ENCODE measurements at regions not wholly inside any gene's neighbourhood (a gene's known extent, or its start where the extent isn't known, plus 50 kb on each side); places are given as distances from the start of the nearest gene placed in this dataset.

GRCh38 chr6:55994531-55994930 is 119.1 kb upstream of the BMP5 start:
- H4K20me1 ChIP-seq (ENCODE audit: insufficient read depth), result no peaks in the 10 kb centered on the region
- no peaks in the 10 kb centered on the region for H3K27me3 ChIP-seq (ENCODE audit: insufficient read depth, low read depth)
- intact Hi-C loops (cut with micrococcal nuclease; ENCODE audit: unreplicated experiment), result loop anchor here (10.0 kb wide), 1 partner anchor 110 kb away; no protein-coding TSS in a partner anchor
- no peak overlapping the region for H3K4me2 ChIP-seq
- H3K9me2 ChIP-seq (ENCODE audit: insufficient read depth), result no peaks in the 10 kb centered on the region
- no peaks in the 10 kb centered on the region for H3K36me3 ChIP-seq (ENCODE audit: low read depth)
- BruUV-seq (replicated peaks), result no TSS peak
- H3K27ac ChIP-seq, result no peak overlapping the region
- no peak overlapping the region for H2AFZ ChIP-seq
- no peaks in the 10 kb centered on the region for H3K79me2 ChIP-seq (ENCODE audit: low read depth)
- peaks cover 4% of the 10 kb centered on the region; the same call in 1 of the 2 replicates for H3K9me3 ChIP-seq (ENCODE audit: insufficient read depth, low read depth)
- H3K4me3 ChIP-seq, result no peak overlapping the region
- ChIA-PET POLR2A (ENCODE audit: unreplicated experiment) (no interaction called here), CTCF (no interaction called here)
- H3F3A ChIP-seq (ENCODE audit: insufficient read depth, low read depth), result no peaks in the 10 kb centered on the region
- no peaks in the 10 kb centered on the region for H3K4me1 ChIP-seq (replicated peaks; ENCODE audit: insufficient read depth)
- DNase-seq, result no peak
- TF ChIP-seq CTCF (conservative IDR thresholded peaks at IDR 0.05), result no peak
- no peak for TF ChIP-seq EZH2 (IDR thresholded peaks at IDR 0.05; ENCODE audit: low read depth)

GRCh38 chr6:55993418-55993817 is 118.0 kb upstream of the BMP5 start:
- Histone ChIP-seq H3K4me1 (replicated peaks; ENCODE audit: insufficient read depth) (no peaks in the 10 kb centered on the region), H3K36me3 (ENCODE audit: low read depth) (no peaks in the 10 kb centered on the region), H2AFZ (no peak overlapping the region), H3K9me2 (ENCODE audit: insufficient read depth) (no peaks in the 10 kb centered on the region), H3K9me3 (ENCODE audit: insufficient read depth, low read depth) (peaks cover 4% of the 10 kb centered on the region; the same call in 1 of the 2 replicates), H3K27me3 (ENCODE audit: insufficient read depth, low read depth) (no peaks in the 10 kb centered on the region), H3F3A (ENCODE audit: insufficient read depth, low read depth) (no peaks in the 10 kb centered on the region), H3K27ac (no peak overlapping the region), H3K79me2 (ENCODE audit: low read depth) (no peaks in the 10 kb centered on the region), H4K20me1 (ENCODE audit: insufficient read depth) (no peaks in the 10 kb centered on the region), H3K4me3 (no peak overlapping the region), H3K4me2 (no peak overlapping the region)
- DNase-seq, result no peak
- no TSS peak for BruUV-seq (replicated peaks)
- POLR2A ChIA-PET (ENCODE audit: unreplicated experiment), result no interaction called here
- CTCF ChIA-PET, result no interaction called here
- TF ChIP-seq CTCF (conservative IDR thresholded peaks at IDR 0.05), result no peak
- no peak for TF ChIP-seq EZH2 (IDR thresholded peaks at IDR 0.05; ENCODE audit: low read depth)
- intact Hi-C loops (cut with micrococcal nuclease; ENCODE audit: unreplicated experiment), result loop anchor here (10.0 kb wide), 1 partner anchor 111 kb away; no protein-coding TSS in a partner anchor

- Histone ChIP-seq H3F3A (ENCODE audit: insufficient read depth, low read depth) (no peaks in the 10 kb centered on the region), H3K9me3 (ENCODE audit: insufficient read depth, low read depth) (peaks cover 4% of the 10 kb centered on the region; the same call in 1 of the 2 replicates), H3K36me3 (ENCODE audit: low read depth) (no peaks in the 10 kb centered on the region), H4K20me1 (ENCODE audit: insufficient read depth) (no peaks in the 10 kb centered on the region), H3K4me1 (replicated peaks; ENCODE audit: insufficient read depth) (no peaks in the 10 kb centered on the region), H3K4me2 (no peak overlapping the region), H3K27me3 (ENCODE audit: insufficient read depth, low read depth) (no peaks in the 10 kb centered on the region), H3K9me2 (ENCODE audit: insufficient read depth) (no peaks in the 10 kb centered on the region), H3K27ac (no peak overlapping the region), H3K4me3 (no peak overlapping the region), H2AFZ (no peak overlapping the region), H3K79me2 (ENCODE audit: low read depth) (no peaks in the 10 kb centered on the region)
- intact Hi-C loops (cut with micrococcal nuclease; ENCODE audit: unreplicated experiment), result loop anchor here (10.0 kb wide), 1 partner anchor 112 kb away; no protein-coding TSS in a partner anchor
- ChIA-PET POLR2A (ENCODE audit: unreplicated experiment) (no interaction called here), CTCF (no interaction called here)
- no TSS peak for BruUV-seq (replicated peaks)
- no peak for DNase-seq
- TF ChIP-seq EZH2 (IDR thresholded peaks at IDR 0.05; ENCODE audit: low read depth), result no peak
- TF ChIP-seq CTCF (conservative IDR thresholded peaks at IDR 0.05), result no peak
Measured at GRCh38 chr6:55992546-55992945, 117.2 kb upstream of the BMP5 start.
